IMR-90 (cell line): ENCODE measurements at regions not wholly inside any gene's neighbourhood (a gene's known extent, or its start where the extent isn't known, plus 50 kb on each side); places are given as distances from the start of the nearest gene placed in this dataset.

Experiments
- ATAC-seq: fragments of 200-7000 bp; cut with Tn5 transposase; 2 replicates; pipeline ENCODE4 v1.9.1; 2020; ENCODE audit warnings: low read depth, mild to moderate bottlenecking, moderate library complexity
- BruUV-seq: library from RNA; stranded (reverse); fragments of 400-500 nt; replicated peaks from 2 replicates; lab custom pipeline; 2021; lab: Mats Ljungman, UMichigan
- CTCF ChIA-PET: fragments of 300-600 bp; formaldehyde crosslinking; extraction: SDS; loops from one replicate; lab custom pipeline; 2021; ENCODE audit warnings: antibody characterized with exemption; lab: Yijun Ruan, JAX
- POLR2A ChIA-PET: fragments of 300-600 bp; sonication (Branson Sonifier 250); formaldehyde crosslinking; loops from one replicate; lab custom pipeline; 2022; ENCODE audit warnings: antibody characterized with exemption; ENCODE audit not compliant: unreplicated experiment; lab: Charles Lee
- DNase-seq: peaks from one replicate; pipeline ENCODE4 v3.0.0; 2013
- H2AFZ ChIP-seq: replicated peaks from 2 replicates; pipeline ENCODE3; 2013; ENCODE audit warnings: low read length, mild to moderate bottlenecking; ENCODE audit not compliant: poor library complexity
- H2AK5ac ChIP-seq: 2 replicates; pipeline ENCODE4 v1.6.1; 2013; ENCODE audit warnings: low read depth, low read length, inconsistent platforms
- H2AK9ac ChIP-seq: replicated peaks from 2 replicates; pipeline ENCODE3; 2013; ENCODE audit warnings: mild to moderate bottlenecking, low read depth, low read length, moderate library complexity; ENCODE audit not compliant: poor library complexity
- H2BK120ac ChIP-seq: 2 replicates; pipeline ENCODE4 v1.6.1; 2013; ENCODE audit warnings: low read depth, low read length, inconsistent platforms
- H2BK15ac ChIP-seq: 3 replicates; pipeline ENCODE4 v1.6.1; 2013; ENCODE audit warnings: low read depth, low read length, inconsistent platforms
- H2BK20ac ChIP-seq: 2 replicates; pipeline ENCODE4 v1.6.1; 2013; ENCODE audit warnings: low read depth, mild to moderate bottlenecking, inconsistent platforms, low read length, moderate library complexity
- H2BK5ac ChIP-seq: 2 replicates; pipeline ENCODE4 v1.6.1; 2013; ENCODE audit warnings: mild to moderate bottlenecking, low read depth, low read length, inconsistent platforms; ENCODE audit not compliant: poor library complexity, severe bottlenecking
- H3K14ac ChIP-seq: replicated peaks from 2 replicates; pipeline ENCODE4 v1.6.1; 2013; ENCODE audit warnings: low read depth, low read length, inconsistent platforms
- H3K18ac ChIP-seq: 2 replicates; pipeline ENCODE4 v1.6.1; 2013; ENCODE audit warnings: low read depth, low read length, control low read depth
- H3K23ac ChIP-seq: 2 replicates; pipeline ENCODE4 v1.6.1; 2013; ENCODE audit warnings: low read depth, low read length, inconsistent platforms
- H3K27ac ChIP-seq: 2 replicates; pipeline ENCODE4 v1.5.1; 2013; ENCODE audit warnings: mild to moderate bottlenecking, control low read depth, low read length; ENCODE audit not compliant: insufficient read depth
- H3K27me3 ChIP-seq: 2 replicates; pipeline ENCODE4 v1.6.1; 2013; ENCODE audit warnings: low read length; ENCODE audit not compliant: control insufficient read depth, insufficient read depth
- H3K36me3 ChIP-seq: 2 replicates; pipeline ENCODE4 v1.6.1; 2013; ENCODE audit warnings: low read length, mixed read lengths; ENCODE audit not compliant: control insufficient read depth, insufficient read depth
- H3K4ac ChIP-seq: 2 replicates; pipeline ENCODE4 v1.6.1; 2013; ENCODE audit warnings: low read depth, low read length, inconsistent platforms
- H3K4me1 ChIP-seq: 2 replicates; pipeline ENCODE4 v1.6.1; 2013; ENCODE audit warnings: low read length, mixed read lengths; ENCODE audit not compliant: control insufficient read depth, insufficient read depth
- H3K4me2 ChIP-seq: 2 replicates; pipeline ENCODE4 v1.6.1; 2013; ENCODE audit warnings: low read depth, mild to moderate bottlenecking, control low read depth, low read length, moderate library complexity
- H3K4me3 ChIP-seq: 2 replicates; pipeline ENCODE4 v1.5.1; 2013; ENCODE audit warnings: low read depth, mild to moderate bottlenecking, control low read depth, low read length, moderate library complexity; ENCODE audit not compliant: insufficient read depth
- H3K56ac ChIP-seq: 2 replicates; pipeline ENCODE4 v1.6.1; 2013; ENCODE audit warnings: low read length, inconsistent platforms; ENCODE audit not compliant: insufficient read depth; ENCODE audit errors: extremely low read depth
- H3K79me1 ChIP-seq, 2 experiments: 2 replicates each; pipeline ENCODE4 v1.6.1; 2013; ENCODE audit warnings: low read length in 2 of 2, inconsistent platforms in 1 of 2, low read depth in 1 of 2
- H3K9ac ChIP-seq: 2 replicates; pipeline ENCODE4 v1.6.1; 2013; ENCODE audit warnings: low read depth, low read length, control low read depth
- H3K9me1 ChIP-seq: 2 replicates; pipeline ENCODE4 v1.6.1; 2013; ENCODE audit warnings: low read length, inconsistent platforms; ENCODE audit not compliant: insufficient read depth
- H3K9me3 ChIP-seq: 2 replicates; pipeline ENCODE4 v1.6.1; 2013; ENCODE audit warnings: low read length; ENCODE audit not compliant: control insufficient read depth, insufficient read depth
- H4K20me1 ChIP-seq: 2 replicates; pipeline ENCODE4 v1.6.1; 2013; ENCODE audit warnings: low read length, inconsistent platforms; ENCODE audit not compliant: insufficient read depth
- H4K5ac ChIP-seq: 2 replicates; pipeline ENCODE4 v1.6.1; 2013; ENCODE audit warnings: mild to moderate bottlenecking, low read depth, low read length, control low read depth
- H4K8ac ChIP-seq, 2 experiments: 2 replicates each; pipeline ENCODE4 v1.6.1; 2013; ENCODE audit warnings: low read depth in 2 of 2, low read length in 2 of 2, control low read depth in 1 of 2, inconsistent platforms in 1 of 2
- H4K91ac ChIP-seq: 2 replicates; pipeline ENCODE4 v1.6.1; 2013; ENCODE audit warnings: low read depth, low read length, inconsistent platforms; ENCODE audit not compliant: insufficient read depth
- CHD1 ChIP-seq: IDR thresholded peaks from 2 replicates; pipeline ENCODE4 v1.6.1; 2012; ENCODE audit warnings: low read depth, low read length, improper control_type of control experiment
- CTCF ChIP-seq: conservative IDR thresholded peaks from 2 replicates; pipeline ENCODE4 v1.5.1; 2012; ENCODE audit warnings: mild to moderate bottlenecking, low read depth, low read length, improper control_type of control experiment
- MXI1 ChIP-seq: IDR thresholded peaks from 2 replicates; pipeline ENCODE4 v1.6.1; 2012; ENCODE audit warnings: low read depth, mild to moderate bottlenecking, low read length, moderate library complexity, borderline replicate concordance
- RAD21 ChIP-seq: IDR thresholded peaks from 2 replicates; pipeline ENCODE4 v1.6.1; 2012; ENCODE audit warnings: low read length, improper control_type of control experiment
- RCOR1 ChIP-seq: IDR thresholded peaks from 2 replicates; pipeline ENCODE4 v1.6.1; 2012; ENCODE audit warnings: mild to moderate bottlenecking, low read length, improper control_type of control experiment; ENCODE audit not compliant: insufficient replicate concordance
- RFX5 ChIP-seq: IDR thresholded peaks from 2 replicates; pipeline ENCODE4 v1.8.0; 2012; ENCODE audit warnings: low read depth, mild to moderate bottlenecking, low read length, moderate library complexity
- WGBS, 2 experiments: methylation state at CpG; one replicate each; pipeline versions ENCODE4 v1.1.5 to v1.1.7; 2013; ENCODE audit warnings: missing lambda C conversion rate in 2 of 2; ENCODE audit not compliant: insufficient read length in 1 of 2; ENCODE audit errors: extremely low coverage in 2 of 2; 5-methylcytosine and 5-hydroxymethylcytosine counted together
- dilution Hi-C: fragments of 300-500 bp; cut with HindIII; formaldehyde crosslinking; loops from one replicate; pipeline ENCODE4 v1.14.3; 2018; ENCODE audit warnings: low sequenced_read_pairs; ENCODE audit not compliant: unreplicated experiment
- in situ Hi-C: fragments of 300-500 bp; cut with MboI; formaldehyde crosslinking; loops from 3 replicates; pipeline ENCODE4 v1.14.3; 2019; ENCODE audit warnings: low sequenced_read_pairs, inconsistent platforms, mixed read lengths
- intact Hi-C: fragments of 100-400 bp; cut with micrococcal nuclease; formaldehyde crosslinking; loops from 2 replicates; pipeline ENCODE4 v1.10.0; 2022

GRCh38 chr3:178189854-178190253 is 346.4 kb upstream of the KCNMB2 start:
- Histone ChIP-seq H3K27me3 (no peaks in the 10 kb centered on the region), H3K36me3 (no peaks in the 10 kb centered on the region), H4K5ac (no peak overlapping the region), H2BK120ac (no peak overlapping the region), H3K4me2 (no peak overlapping the region), H4K91ac (no peak overlapping the region), H3K4me3 (no peak overlapping the region), H3K23ac (no peak overlapping the region), H2BK20ac (no peak overlapping the region), H2AFZ (no peak overlapping the region), H4K8ac (no peak overlapping the region), H3K9ac (no peak overlapping the region), H2AK5ac (no peak overlapping the region), H3K56ac (no peak overlapping the region), H3K4me1 (no peaks in the 10 kb centered on the region), H3K27ac (no peak overlapping the region), H2BK5ac (no peak overlapping the region), H3K14ac (no peak overlapping the region), H3K9me1 (no peaks in the 10 kb centered on the region), H2BK15ac (no peak overlapping the region), H3K18ac (no peak overlapping the region), H3K9me3 (no peaks in the 10 kb centered on the region), H3K4ac (no peak overlapping the region), H2AK9ac (no peak overlapping the region), H3K79me1 (no peaks in the 10 kb centered on the region), H4K20me1 (no peaks in the 10 kb centered on the region)
- intact Hi-C loops (no loop called here), in situ Hi-C loops (no loop called here), dilution Hi-C loops (no loop called here)
- BruUV-seq: no TSS peak
- CTCF ChIA-PET: no interaction called here
- POLR2A ChIA-PET: no interaction called here
- no peak for DNase-seq
- WGBS, 2 experiments: no CpG with 5 or more reads among the region's 3 CpGs
- TF ChIP-seq MXI1: no peak
- no peak for TF ChIP-seq RCOR1
- no peak for TF ChIP-seq CTCF
- TF ChIP-seq RFX5: no peak
- TF ChIP-seq CHD1: no peak
- no peak for TF ChIP-seq RAD21
- ATAC-seq: no peak
